Fibroblast of villous mesenchyme (primary cell): ENCODE measurements at regions not wholly inside any gene's neighbourhood (a gene's known extent, or its start where the extent isn't known, plus 50 kb on each side); places are given as distances from the start of the nearest gene placed in this dataset.

Experiments
- DNase-seq: peaks from one replicate; pipeline ENCODE4 v3.0.0-alpha.2; 2010; ENCODE audit warnings: low read depth
- H3K4me3 ChIP-seq: 2 replicates; pipeline ENCODE4 v1.5.1; 2011; ENCODE audit warnings: low read depth, mild to moderate bottlenecking, low read length
- TF ChIP-seq, protein P1 (sequence below): IDR thresholded peaks from 2 replicates; pipeline ENCODE4 v1.5.1; 2012; ENCODE audit warnings: low read depth, mild to moderate bottlenecking, low read length; ENCODE audit not compliant: insufficient read depth

DNA sequence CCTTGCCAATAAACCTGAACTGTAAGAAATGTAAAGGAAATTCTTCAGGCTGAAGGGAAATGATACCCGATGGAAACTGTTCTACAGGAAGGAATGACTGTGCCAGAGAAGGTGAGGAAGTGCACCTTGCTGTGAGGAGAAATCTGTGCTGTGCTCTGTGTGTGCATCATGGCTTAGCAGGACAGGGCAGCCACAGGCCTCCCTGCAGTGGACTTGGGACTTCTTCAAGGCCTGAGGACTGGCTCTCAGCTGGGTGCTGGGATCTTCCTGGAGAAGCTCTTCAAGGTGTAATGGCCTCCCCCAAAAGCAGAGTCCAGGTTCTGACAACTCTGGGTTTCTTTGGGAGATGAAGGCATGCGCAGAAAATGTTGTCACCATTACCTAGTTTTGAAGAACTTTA, 145.1 kb downstream of the UQCRFS1 start:
- DNase-seq: no peak
- TF ChIP-seq, protein P1, sequence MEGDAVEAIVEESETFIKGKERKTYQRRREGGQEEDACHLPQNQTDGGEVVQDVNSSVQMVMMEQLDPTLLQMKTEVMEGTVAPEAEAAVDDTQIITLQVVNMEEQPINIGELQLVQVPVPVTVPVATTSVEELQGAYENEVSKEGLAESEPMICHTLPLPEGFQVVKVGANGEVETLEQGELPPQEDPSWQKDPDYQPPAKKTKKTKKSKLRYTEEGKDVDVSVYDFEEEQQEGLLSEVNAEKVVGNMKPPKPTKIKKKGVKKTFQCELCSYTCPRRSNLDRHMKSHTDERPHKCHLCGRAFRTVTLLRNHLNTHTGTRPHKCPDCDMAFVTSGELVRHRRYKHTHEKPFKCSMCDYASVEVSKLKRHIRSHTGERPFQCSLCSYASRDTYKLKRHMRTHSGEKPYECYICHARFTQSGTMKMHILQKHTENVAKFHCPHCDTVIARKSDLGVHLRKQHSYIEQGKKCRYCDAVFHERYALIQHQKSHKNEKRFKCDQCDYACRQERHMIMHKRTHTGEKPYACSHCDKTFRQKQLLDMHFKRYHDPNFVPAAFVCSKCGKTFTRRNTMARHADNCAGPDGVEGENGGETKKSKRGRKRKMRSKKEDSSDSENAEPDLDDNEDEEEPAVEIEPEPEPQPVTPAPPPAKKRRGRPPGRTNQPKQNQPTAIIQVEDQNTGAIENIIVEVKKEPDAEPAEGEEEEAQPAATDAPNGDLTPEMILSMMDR: no peak

DNA sequence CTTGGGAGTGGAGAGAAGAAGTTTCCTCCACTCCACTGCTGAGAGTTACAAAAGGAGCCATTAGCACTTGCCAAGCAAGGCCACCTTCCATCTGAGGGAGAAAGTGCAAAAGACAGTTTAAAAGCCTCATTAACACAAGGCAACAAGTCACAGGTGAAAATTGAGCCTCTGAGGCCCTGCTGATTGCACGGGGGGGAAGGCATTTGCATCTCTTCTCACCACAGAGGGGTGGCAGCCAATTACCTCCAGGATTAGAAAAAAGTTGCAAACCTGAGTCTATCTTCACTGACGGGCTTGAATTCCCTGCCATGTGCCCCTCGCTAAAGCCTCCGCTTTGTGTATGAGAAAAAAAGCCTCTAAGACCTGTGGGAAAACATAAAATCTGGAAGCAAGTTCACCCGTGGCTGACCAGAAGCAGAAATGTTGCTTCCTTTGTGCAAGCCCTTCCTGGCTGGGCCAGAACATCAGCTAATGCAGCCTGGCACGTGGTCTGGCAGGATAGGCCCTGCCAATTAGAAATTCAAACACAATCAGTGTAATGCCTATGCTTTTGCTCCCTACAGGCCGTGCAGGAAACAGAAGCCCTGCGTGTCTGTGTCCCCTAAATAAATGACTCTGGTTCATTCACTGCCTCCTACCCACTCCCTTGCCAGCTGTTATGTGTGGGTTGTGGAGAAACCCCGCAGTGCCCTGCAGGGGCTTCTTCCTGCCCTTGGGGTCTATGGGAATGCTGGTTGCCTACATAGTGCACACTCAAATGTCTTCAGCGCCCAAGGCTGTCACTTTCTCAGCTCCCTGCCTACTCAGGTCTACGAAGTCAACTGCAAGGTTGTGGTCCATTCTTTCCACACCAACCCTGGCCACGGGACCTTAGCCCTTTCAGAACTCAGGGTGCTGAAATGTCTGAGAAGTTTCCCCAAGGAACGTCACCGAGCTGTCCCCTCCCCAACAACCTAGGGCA, 150.2 kb downstream of the UQCRFS1 start:
- TF ChIP-seq, protein P1: no peak
- H3K4me3 ChIP-seq: no peak overlapping the region
- no peak for DNase-seq

More for the DNA sequence above, 145.1 kb downstream of the UQCRFS1 start:
- H3K4me3 ChIP-seq: no peak overlapping the region

DNA sequence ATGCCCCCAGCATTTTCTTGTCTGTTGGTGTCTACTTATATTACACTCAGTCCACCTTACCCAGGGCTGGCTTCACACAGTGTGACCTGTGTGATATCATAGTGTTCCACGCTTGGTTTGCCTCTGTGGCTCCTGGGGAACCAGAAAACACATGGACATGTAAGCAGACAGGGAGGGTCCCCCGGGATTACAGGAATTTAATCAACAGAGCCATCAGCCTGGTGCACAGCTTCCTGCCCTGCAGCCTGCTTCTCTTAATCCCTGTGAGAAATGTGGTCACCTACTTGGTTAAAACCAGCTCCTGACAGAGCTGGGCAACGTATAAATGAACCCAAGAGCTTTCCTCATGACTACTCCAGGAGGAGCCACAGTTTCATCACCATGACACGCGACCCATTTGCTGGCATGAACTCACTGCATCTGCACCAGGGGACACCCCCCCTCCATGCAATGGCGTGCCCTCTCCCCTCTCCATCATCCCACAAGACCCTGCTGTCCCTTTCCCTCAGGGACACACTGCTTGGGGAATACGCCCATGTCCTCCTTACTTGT, 152.1 kb downstream of the UQCRFS1 start:
- TF ChIP-seq, protein P1: no peak
- H3K4me3 ChIP-seq: no peak overlapping the region
- DNase-seq: no peak

DNA sequence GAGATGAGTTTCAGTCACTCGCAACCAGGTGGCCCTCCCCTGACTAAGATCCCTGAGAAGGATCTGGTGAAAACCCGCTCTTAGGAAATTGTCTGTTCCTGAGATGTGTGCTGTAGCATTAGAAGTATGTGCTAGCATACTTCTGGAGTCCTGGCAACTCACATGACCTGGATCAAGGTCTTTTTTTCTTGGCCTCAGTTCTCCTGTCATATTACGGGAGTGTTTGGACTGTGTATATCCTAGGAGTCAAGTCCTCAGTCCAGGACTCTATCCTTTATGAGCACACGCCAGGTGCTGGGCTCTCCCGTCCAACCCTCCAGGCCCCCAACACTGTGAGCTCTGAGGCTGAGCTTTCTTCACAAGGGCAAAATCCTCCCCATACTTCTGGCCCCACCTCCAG, 156.4 kb downstream of the UQCRFS1 start:
- TF ChIP-seq, protein P1: no peak
- DNase-seq: no peak
- H3K4me3 ChIP-seq: no peak overlapping the region

DNA sequence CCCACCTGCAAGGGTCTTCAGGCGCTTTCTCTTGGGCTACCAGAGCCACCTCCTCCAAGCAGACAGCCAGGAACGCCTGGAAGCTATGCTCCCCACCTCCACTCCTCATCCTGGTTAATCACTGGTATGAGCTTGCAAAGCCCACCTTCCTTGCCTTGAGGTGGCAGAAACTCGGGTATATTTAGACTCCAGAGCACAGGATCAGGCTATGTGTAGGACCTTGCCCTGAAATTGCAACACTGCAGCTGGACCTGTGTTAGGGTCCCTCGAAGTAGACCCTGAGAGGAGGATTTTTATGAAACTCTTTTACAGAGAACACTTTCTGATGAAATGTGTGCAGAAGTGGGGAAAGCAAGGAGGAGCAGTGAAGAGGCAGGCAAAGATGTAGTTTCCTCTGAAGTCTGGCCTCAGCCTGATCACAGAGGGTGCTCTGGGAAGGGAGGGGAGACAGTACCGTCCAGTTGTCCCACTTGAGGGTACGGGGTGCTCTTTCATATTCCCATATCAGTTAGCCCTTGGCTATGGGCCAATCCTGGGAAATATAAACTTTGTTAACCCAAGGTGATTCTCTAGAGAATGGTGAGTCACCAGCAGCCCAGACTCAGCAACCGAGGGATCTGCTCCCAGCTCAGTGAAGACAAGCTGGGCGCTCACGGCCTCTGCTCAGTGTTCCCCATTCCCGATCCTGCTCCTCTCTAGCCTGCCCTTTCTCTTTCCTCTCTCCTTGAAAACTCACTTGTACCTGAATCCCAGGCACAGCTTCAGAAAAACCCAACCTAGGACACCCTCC, 157.9 kb downstream of the UQCRFS1 start:
- no peak overlapping the region for H3K4me3 ChIP-seq
- no peak for DNase-seq
- TF ChIP-seq, protein P1: no peak

DNA sequence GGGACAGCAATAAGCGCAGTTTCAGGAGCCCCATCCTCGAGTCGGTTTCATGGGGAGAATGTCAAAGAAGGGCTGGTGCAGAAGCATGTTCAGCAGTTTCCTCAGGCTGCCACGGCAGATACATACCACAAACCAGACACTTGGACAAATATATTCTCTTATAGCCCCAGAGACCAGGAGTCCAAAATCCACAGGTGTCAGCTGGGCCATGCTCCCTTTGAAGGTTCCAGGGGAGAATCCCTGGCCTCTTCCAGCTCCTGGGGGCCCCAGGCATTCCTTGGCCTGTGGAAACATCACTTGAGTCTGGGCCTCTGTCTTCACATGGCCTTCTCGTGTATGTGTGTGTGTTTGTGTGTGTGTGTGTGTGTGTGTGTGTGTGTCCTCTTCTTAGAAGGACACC, 164.1 kb downstream of the UQCRFS1 start:
- no peak overlapping the region for H3K4me3 ChIP-seq
- TF ChIP-seq, protein P1: no peak
- no peak for DNase-seq
